GM23338 (cell line): ENCODE measurements at regions not wholly inside any gene's neighbourhood (a gene's known extent, or its start where the extent isn't known, plus 50 kb on each side); places are given as distances from the start of the nearest gene placed in this dataset.

Experiments
- ATAC-seq: fragments of 200-7000 bp; cut with Tn5 transposase; 3 replicates; pipeline ENCODE4 v1.9.1; 2020
- DNase-seq: peaks from one replicate; pipeline ENCODE4 v3.0.0-alpha.2; 2015; ENCODE audit warnings: low spot score
- H2AFZ ChIP-seq: fragments of 200-600 bp; sonication (generic); 2 replicates; pipeline ENCODE4 v1.8.0; 2016; ENCODE audit warnings: antibody characterized with exemption, mild to moderate bottlenecking, moderate library complexity
- H3F3A ChIP-seq: fragments of 200-600 bp; sonication (generic); replicated peaks from 2 replicates; pipeline ENCODE4 v1.8.0; 2017; ENCODE audit warnings: antibody characterized with exemption, mixed run types, low read depth
- H3K27ac ChIP-seq: fragments of 200-600 bp; sonication (generic); 2 replicates; pipeline ENCODE4 v1.6.1; 2016; ENCODE audit warnings: low read depth
- H3K27me3 ChIP-seq: fragments of 200-600 bp; sonication (generic); 2 replicates; pipeline ENCODE4 v1.8.0; 2016; ENCODE audit warnings: mild to moderate bottlenecking, mixed run types, moderate library complexity; ENCODE audit not compliant: insufficient read depth
- H3K36me3 ChIP-seq: fragments of 200-600 bp; sonication (generic); 2 replicates; pipeline ENCODE4 v1.8.0; 2016; ENCODE audit warnings: mild to moderate bottlenecking; ENCODE audit not compliant: insufficient read depth
- H3K4me1 ChIP-seq: fragments of 200-600 bp; sonication (generic); 2 replicates; pipeline ENCODE4 v1.8.0; 2016; ENCODE audit warnings: mild to moderate bottlenecking, moderate library complexity; ENCODE audit not compliant: insufficient read depth
- H3K4me2 ChIP-seq: fragments of 200-600 bp; sonication (generic); 2 replicates; pipeline ENCODE4 v1.7.1; 2017; ENCODE audit warnings: mixed run types
- H3K4me3 ChIP-seq: fragments of 200-600 bp; sonication (generic); 2 replicates; pipeline ENCODE4 v1.6.1; 2016; ENCODE audit warnings: mixed run types
- H3K79me2 ChIP-seq: fragments of 200-600 bp; sonication (generic); replicated peaks from 2 replicates; pipeline ENCODE4 v1.8.0; 2017; ENCODE audit warnings: mild to moderate bottlenecking; ENCODE audit not compliant: insufficient read depth
- H3K9me2 ChIP-seq: fragments of 200-600 bp; sonication (generic); 2 replicates; pipeline ENCODE4 v1.8.0; 2017; ENCODE audit not compliant: insufficient read depth
- H4K20me1 ChIP-seq: fragments of 200-600 bp; sonication (generic); replicated peaks from 2 replicates; pipeline ENCODE4 v1.8.0; 2017; ENCODE audit warnings: mild to moderate bottlenecking; ENCODE audit not compliant: insufficient read depth
- H3K27ac Mint-ChIP-seq: 2 replicates; pipeline ENCODE4 v1.8.0; 2020; ENCODE audit warnings: inconsistent platforms, mild to moderate bottlenecking, moderate library complexity, mixed read lengths
- H3K27me3 Mint-ChIP-seq: 3 replicates; pipeline ENCODE4 v1.8.0; 2022; ENCODE audit warnings: low read depth, mild to moderate bottlenecking, moderate library complexity, mixed read lengths, inconsistent platforms; ENCODE audit not compliant: insufficient read depth, poor library complexity
- H3K36me3 Mint-ChIP-seq: 3 replicates; pipeline ENCODE4 v1.8.0; 2021; ENCODE audit warnings: low read depth, mild to moderate bottlenecking, inconsistent platforms, moderate library complexity, mixed read lengths
- H3K4me1 Mint-ChIP-seq: 3 replicates; pipeline ENCODE4 v1.8.0; 2020; ENCODE audit warnings: mild to moderate bottlenecking, inconsistent platforms, mixed read lengths
- H3K4me3 Mint-ChIP-seq: 3 replicates; pipeline ENCODE4 v1.8.0; 2021; ENCODE audit warnings: moderate library complexity, mild to moderate bottlenecking, inconsistent platforms, mixed read lengths
- H3K9me3 Mint-ChIP-seq: 3 replicates; pipeline ENCODE4 v1.8.0; 2020; ENCODE audit warnings: moderate library complexity, mild to moderate bottlenecking, inconsistent platforms, mixed read lengths
- CREB1 ChIP-seq: fragments of 250-450 bp; sonication (Bioruptor Pico); IDR thresholded peaks from 2 replicates; pipeline ENCODE4 v1.5.0; 2020; ENCODE audit warnings: low read depth, mild to moderate bottlenecking, moderate library complexity
- EZH2 ChIP-seq: fragments of 200-600 bp; sonication (generic); IDR thresholded peaks from one replicate; pipeline ENCODE4 v1.8.0; 2017; ENCODE audit warnings: antibody characterized with exemption, mild to moderate bottlenecking, low read depth; ENCODE audit not compliant: unreplicated experiment
- EZH2phosphoT487 ChIP-seq: fragments of 200-600 bp; sonication (generic); IDR thresholded peaks from one replicate; pipeline ENCODE4 v1.8.1; 2018; ENCODE audit warnings: antibody characterized with exemption; ENCODE audit not compliant: unreplicated experiment
- JUNB ChIP-seq: IDR thresholded peaks from one replicate; pipeline ENCODE4 v1.6.1; 2016; ENCODE audit warnings: antibody characterized with exemption; ENCODE audit not compliant: unreplicated experiment
- NANOG ChIP-seq: IDR thresholded peaks from 2 replicates; pipeline ENCODE4 v1.6.1; 2016; ENCODE audit warnings: antibody characterized with exemption, borderline replicate concordance
- POLR2AphosphoS5 ChIP-seq: IDR thresholded peaks from 2 replicates; pipeline ENCODE4 v1.6.1; 2016; ENCODE audit warnings: antibody characterized with exemption, low read depth
- STAT1 ChIP-seq: IDR thresholded peaks from one replicate; pipeline ENCODE4 v1.6.1; 2016; ENCODE audit warnings: antibody characterized with exemption; ENCODE audit not compliant: unreplicated experiment
- ZNF114 ChIP-seq: fragments of 250-450 bp; sonication (Bioruptor Pico); IDR thresholded peaks from 2 replicates; pipeline ENCODE4 v1.5.0; 2020; ENCODE audit warnings: mild to moderate bottlenecking, moderate library complexity
- TF ChIP-seq, protein P1 (sequence below): IDR thresholded peaks from 2 replicates; pipeline ENCODE4 v1.6.1; 2016; ENCODE audit warnings: antibody characterized with exemption
- TF ChIP-seq, protein P2 (sequence below): fragments of 250-450 bp; sonication (Bioruptor Pico); IDR thresholded peaks from 2 replicates; pipeline ENCODE4 v1.5.0; 2020; ENCODE audit warnings: mild to moderate bottlenecking, moderate library complexity
- TF ChIP-seq, protein P3 (sequence below), 2 experiments: fragments of 200-600 bp in 1 of 2; sonication (generic) in 1 of 2; conservative IDR thresholded peaks; 2 replicates each; pipeline versions ENCODE4 v1.5.1 to v1.6.1; 2016 to 2017; ENCODE audit warnings: antibody characterized with exemption in 2 of 2, low read depth in 2 of 2, mild to moderate bottlenecking in 2 of 2, moderate library complexity in 1 of 2

DNA sequence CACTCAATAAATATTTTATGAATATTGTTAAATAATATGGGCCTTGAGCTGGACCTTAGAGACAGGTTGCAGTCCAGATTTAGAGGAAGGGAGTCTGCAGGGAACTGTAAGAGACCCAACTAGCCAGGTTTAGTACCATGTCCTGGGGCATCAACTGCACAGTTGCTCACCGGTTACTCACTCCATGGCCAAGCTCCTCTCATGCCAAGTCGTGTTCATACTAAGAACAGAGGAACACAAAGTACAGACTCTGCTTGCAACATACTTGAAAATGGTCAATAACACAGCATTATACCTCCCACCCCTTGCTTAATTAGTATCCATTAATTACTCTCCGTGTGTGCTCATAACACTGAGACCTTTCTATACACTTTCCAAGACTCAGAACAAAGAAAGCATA is 317.6 kb upstream of the PIK3R1 start:
- Histone ChIP-seq H3K27ac (no peak overlapping the region), H3K27me3 (no peaks in the 10 kb centered on the region), H3K4me2 (no peak overlapping the region), H3K4me3 (no peak overlapping the region), H3K36me3 (peaks cover 4% of the 10 kb centered on the region; the same call in 1 of the 2 replicates), H4K20me1 (no peaks in the 10 kb centered on the region), H3K79me2 (no peaks in the 10 kb centered on the region), H3F3A (no peaks in the 10 kb centered on the region), H2AFZ (no peak overlapping the region), H3K9me2 (no peaks in the 10 kb centered on the region), H3K4me1 (no peaks in the 10 kb centered on the region)
- DNase-seq: no peak
- H3K36me3 Mint-ChIP-seq: peaks cover 4% of the 10 kb centered on the region; the same call in 1 of the 3 replicates
- H3K9me3 Mint-ChIP-seq: peaks cover 8% of the 10 kb centered on the region
- no peaks in the 10 kb centered on the region for H3K4me1 Mint-ChIP-seq
- no peak overlapping the region for H3K27ac Mint-ChIP-seq
- TF ChIP-seq, protein P1, sequence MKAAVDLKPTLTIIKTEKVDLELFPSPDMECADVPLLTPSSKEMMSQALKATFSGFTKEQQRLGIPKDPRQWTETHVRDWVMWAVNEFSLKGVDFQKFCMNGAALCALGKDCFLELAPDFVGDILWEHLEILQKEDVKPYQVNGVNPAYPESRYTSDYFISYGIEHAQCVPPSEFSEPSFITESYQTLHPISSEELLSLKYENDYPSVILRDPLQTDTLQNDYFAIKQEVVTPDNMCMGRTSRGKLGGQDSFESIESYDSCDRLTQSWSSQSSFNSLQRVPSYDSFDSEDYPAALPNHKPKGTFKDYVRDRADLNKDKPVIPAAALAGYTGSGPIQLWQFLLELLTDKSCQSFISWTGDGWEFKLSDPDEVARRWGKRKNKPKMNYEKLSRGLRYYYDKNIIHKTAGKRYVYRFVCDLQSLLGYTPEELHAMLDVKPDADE: no peak
- TF ChIP-seq STAT1 (no peak), NANOG (no peak)
- no peak for ATAC-seq
- no peak overlapping the region for H3K4me3 Mint-ChIP-seq
- no peaks in the 10 kb centered on the region for H3K27me3 Mint-ChIP-seq

DNA sequence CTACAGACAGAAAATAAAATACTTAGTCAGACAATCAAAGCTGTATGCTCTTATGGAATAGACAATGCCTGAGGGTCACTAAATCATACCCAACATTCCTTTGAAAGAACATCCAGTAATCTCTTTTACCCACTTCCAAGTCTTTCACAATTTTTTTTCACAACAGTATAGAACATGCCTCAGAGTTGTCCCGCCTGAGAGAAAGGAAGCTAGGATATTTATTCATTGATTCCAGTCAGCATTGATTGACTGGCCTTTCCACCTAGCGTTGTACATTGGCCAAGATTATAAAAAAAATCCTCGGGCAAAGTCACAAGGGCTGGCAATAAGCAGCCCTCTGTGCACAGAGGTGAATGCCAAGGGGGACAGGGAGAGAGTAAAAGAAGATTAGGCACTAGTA is 318.1 kb upstream of the PIK3R1 start:
- Mint-ChIP-seq H3K4me3 (no peak overlapping the region), H3K27me3 (no peaks in the 10 kb centered on the region), H3K36me3 (peaks cover 4% of the 10 kb centered on the region; the same call in 1 of the 3 replicates), H3K4me1 (no peaks in the 10 kb centered on the region), H3K27ac (no peak overlapping the region), H3K9me3 (peaks cover 8% of the 10 kb centered on the region)
- H3K36me3 ChIP-seq: peaks cover 4% of the 10 kb centered on the region; the same call in 1 of the 2 replicates
- H3F3A ChIP-seq: no peaks in the 10 kb centered on the region
- ATAC-seq (no peak), DNase-seq (no peak)
- H2AFZ ChIP-seq: no peak overlapping the region
- no peaks in the 10 kb centered on the region for H3K4me1 ChIP-seq
- H3K79me2 ChIP-seq: no peaks in the 10 kb centered on the region
- H3K27me3 ChIP-seq: no peaks in the 10 kb centered on the region
- no peaks in the 10 kb centered on the region for H4K20me1 ChIP-seq
- no peak overlapping the region for H3K27ac ChIP-seq
- H3K4me3 ChIP-seq: no peak overlapping the region
- H3K4me2 ChIP-seq: no peak overlapping the region
- no peaks in the 10 kb centered on the region for H3K9me2 ChIP-seq
- TF ChIP-seq EZH2 (no peak), STAT1 (no peak), NANOG (no peak), ZNF114 (CRISPR knock-in tag) (no peak), CREB1 (CRISPR knock-in tag) (no peak), JUNB (no peak), EZH2phosphoT487 (no peak), POLR2AphosphoS5 (no peak)
- TF ChIP-seq, protein P2, sequence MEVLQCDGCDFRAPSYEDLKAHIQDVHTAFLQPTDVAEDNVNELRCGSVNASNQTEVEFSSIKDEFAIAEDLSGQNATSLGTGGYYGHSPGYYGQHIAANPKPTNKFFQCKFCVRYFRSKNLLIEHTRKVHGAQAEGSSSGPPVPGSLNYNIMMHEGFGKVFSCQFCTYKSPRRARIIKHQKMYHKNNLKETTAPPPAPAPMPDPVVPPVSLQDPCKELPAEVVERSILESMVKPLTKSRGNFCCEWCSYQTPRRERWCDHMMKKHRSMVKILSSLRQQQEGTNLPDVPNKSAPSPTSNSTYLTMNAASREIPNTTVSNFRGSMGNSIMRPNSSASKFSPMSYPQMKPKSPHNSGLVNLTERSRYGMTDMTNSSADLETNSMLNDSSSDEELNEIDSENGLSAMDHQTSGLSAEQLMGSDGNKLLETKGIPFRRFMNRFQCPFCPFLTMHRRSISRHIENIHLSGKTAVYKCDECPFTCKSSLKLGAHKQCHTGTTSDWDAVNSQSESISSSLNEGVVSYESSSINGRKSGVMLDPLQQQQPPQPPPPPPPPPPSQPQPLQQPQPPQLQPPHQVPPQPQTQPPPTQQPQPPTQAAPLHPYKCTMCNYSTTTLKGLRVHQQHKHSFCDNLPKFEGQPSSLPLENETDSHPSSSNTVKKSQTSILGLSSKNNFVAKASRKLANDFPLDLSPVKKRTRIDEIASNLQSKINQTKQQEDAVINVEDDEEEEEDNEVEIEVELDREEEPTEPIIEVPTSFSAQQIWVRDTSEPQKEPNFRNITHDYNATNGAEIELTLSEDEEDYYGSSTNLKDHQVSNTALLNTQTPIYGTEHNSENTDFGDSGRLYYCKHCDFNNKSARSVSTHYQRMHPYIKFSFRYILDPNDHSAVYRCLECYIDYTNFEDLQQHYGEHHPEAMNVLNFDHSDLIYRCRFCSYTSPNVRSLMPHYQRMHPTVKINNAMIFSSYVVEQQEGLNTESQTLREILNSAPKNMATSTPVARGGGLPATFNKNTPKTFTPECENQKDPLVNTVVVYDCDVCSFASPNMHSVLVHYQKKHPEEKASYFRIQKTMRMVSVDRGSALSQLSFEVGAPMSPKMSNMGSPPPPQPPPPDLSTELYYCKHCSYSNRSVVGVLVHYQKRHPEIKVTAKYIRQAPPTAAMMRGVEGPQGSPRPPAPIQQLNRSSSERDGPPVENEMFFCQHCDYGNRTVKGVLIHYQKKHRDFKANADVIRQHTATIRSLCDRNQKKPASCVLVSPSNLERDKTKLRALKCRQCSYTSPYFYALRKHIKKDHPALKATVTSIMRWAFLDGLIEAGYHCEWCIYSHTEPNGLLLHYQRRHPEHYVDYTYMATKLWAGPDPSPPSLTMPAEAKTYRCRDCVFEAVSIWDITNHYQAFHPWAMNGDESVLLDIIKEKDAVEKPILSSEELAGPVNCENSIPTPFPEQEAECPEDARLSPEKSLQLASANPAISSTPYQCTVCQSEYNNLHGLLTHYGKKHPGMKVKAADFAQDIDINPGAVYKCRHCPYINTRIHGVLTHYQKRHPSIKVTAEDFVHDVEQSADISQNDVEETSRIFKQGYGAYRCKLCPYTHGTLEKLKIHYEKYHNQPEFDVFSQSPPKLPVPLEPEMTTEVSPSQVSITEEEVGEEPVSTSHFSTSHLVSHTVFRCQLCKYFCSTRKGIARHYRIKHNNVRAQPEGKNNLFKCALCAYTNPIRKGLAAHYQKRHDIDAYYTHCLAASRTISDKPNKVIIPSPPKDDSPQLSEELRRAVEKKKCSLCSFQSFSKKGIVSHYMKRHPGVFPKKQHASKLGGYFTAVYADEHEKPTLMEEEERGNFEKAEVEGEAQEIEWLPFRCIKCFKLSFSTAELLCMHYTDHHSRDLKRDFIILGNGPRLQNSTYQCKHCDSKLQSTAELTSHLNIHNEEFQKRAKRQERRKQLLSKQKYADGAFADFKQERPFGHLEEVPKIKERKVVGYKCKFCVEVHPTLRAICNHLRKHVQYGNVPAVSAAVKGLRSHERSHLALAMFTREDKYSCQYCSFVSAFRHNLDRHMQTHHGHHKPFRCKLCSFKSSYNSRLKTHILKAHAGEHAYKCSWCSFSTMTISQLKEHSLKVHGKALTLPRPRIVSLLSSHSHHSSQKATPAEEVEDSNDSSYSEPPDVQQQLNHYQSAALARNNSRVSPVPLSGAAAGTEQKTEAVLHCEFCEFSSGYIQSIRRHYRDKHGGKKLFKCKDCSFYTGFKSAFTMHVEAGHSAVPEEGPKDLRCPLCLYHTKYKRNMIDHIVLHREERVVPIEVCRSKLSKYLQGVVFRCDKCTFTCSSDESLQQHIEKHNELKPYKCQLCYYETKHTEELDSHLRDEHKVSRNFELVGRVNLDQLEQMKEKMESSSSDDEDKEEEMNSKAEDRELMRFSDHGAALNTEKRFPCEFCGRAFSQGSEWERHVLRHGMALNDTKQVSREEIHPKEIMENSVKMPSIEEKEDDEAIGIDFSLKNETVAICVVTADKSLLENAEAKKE (CRISPR knock-in tag): no peak
- TF ChIP-seq, protein P1: no peak
- TF ChIP-seq, protein P3, sequence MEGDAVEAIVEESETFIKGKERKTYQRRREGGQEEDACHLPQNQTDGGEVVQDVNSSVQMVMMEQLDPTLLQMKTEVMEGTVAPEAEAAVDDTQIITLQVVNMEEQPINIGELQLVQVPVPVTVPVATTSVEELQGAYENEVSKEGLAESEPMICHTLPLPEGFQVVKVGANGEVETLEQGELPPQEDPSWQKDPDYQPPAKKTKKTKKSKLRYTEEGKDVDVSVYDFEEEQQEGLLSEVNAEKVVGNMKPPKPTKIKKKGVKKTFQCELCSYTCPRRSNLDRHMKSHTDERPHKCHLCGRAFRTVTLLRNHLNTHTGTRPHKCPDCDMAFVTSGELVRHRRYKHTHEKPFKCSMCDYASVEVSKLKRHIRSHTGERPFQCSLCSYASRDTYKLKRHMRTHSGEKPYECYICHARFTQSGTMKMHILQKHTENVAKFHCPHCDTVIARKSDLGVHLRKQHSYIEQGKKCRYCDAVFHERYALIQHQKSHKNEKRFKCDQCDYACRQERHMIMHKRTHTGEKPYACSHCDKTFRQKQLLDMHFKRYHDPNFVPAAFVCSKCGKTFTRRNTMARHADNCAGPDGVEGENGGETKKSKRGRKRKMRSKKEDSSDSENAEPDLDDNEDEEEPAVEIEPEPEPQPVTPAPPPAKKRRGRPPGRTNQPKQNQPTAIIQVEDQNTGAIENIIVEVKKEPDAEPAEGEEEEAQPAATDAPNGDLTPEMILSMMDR (conservative IDR thresholded peaks at IDR 0.05; ENCODE audit: low read depth in 2 of 2): no peak
